ENCODE measurements at regions not wholly inside any gene's neighbourhood (a gene's known extent, or its start where the extent isn't known, plus 50 kb on each side); places are given as distances from the start of the nearest gene placed in this dataset.

GRCh38 chr5:171586436-171586835 is 167.0 kb downstream of the FGF18 start:
- H3K23ac ChIP-seq (ENCODE audit: insufficient read length) = no peak overlapping the region
- H3K79me1 ChIP-seq (ENCODE audit: low read depth, low read length) = no peaks in the 10 kb centered on the region
- WGBS, 2 experiments (ENCODE audit: extremely low coverage in 1 of 2, insufficient coverage in 1 of 2, insufficient read length in 1 of 2, insufficient replicate concordance in 2 of 2, low coverage in 1 of 2, low lambda C conversion rate in 2 of 2, missing lambda C conversion rate in 1 of 2) = 84% methylated on average over 4 of the region's 4 CpGs; no CpG with 5 or more reads in 1 of the 2 experiments
- no peak overlapping the region for H3K18ac ChIP-seq (ENCODE audit: extremely low read depth, low read length)
- H4K91ac ChIP-seq (replicated peaks; ENCODE audit: insufficient read length, low read length) = no peak overlapping the region
- no peak overlapping the region for H2BK120ac ChIP-seq (replicated peaks; ENCODE audit: low read depth, low read length)
- no peak overlapping the region for H2AFZ ChIP-seq (ENCODE audit: low read length)
- no peak overlapping the region for H3K4me3 ChIP-seq (ENCODE audit: extremely low read depth in 1 of 4, insufficient read depth in 2 of 4, low read depth in 3 of 4, low read length in 4 of 4)
- H2BK5ac ChIP-seq (ENCODE audit: low read depth, low read length) = no peak overlapping the region
- H2AK5ac ChIP-seq (ENCODE audit: low read depth, low read length) = no peak overlapping the region
- H3K36me3 ChIP-seq (ENCODE audit: control insufficient read depth in 2 of 4, insufficient read depth in 4 of 4, low read length in 3 of 4) = no peaks in the 10 kb centered on the region
- H4K20me1 ChIP-seq (replicated peaks in 1 of 2; ENCODE audit: control insufficient read depth in 1 of 2, insufficient read depth in 2 of 2, low read length in 2 of 2) = no peaks in the 10 kb centered on the region
- H3K9me3 ChIP-seq (ENCODE audit: insufficient read depth in 2 of 2, low read depth in 1 of 2, low read length in 1 of 2) = no peaks in the 10 kb centered on the region
- H4K5ac ChIP-seq (ENCODE audit: insufficient read length, low read depth, low read length) = no peak overlapping the region
- H3K27ac ChIP-seq (ENCODE audit: low read depth, low read length) = no peak overlapping the region
- FAIRE-seq = no peak
- H3K9ac ChIP-seq (replicated peaks in 1 of 4; ENCODE audit: extremely low read depth in 1 of 4, low read depth in 3 of 4, low read length in 3 of 4) = no peak overlapping the region
- no peak overlapping the region for H2BK12ac ChIP-seq (ENCODE audit: low read depth, low read length)
- no peak overlapping the region for H2BK20ac ChIP-seq (ENCODE audit: low read length)
- no peak for DNase-seq (ENCODE audit: low read depth in 1 of 2, low spot score in 2 of 2)
- CTCF ChIA-PET (ENCODE audit: partially characterized antibody) = interaction anchor here (0.8 to 1.0 kb wide), 3 partner anchors 19 to 165 kb away, joined by 3 to 4 read pairs (median 3); no protein-coding TSS in a partner anchor
- no peak overlapping the region for H3K4me2 ChIP-seq (ENCODE audit: insufficient read depth in 1 of 2, low read depth in 2 of 2, low read length in 2 of 2)
- no peaks in the 10 kb centered on the region for H3K4me1 ChIP-seq (replicated peaks in 1 of 4; ENCODE audit: control insufficient read depth in 3 of 4, insufficient read depth in 4 of 4, low read length in 3 of 4)
- H3K79me2 ChIP-seq (ENCODE audit: control insufficient read depth in 1 of 2, insufficient read depth in 2 of 2, low read length in 2 of 2) = no peaks in the 10 kb centered on the region
- no peak overlapping the region for H4K8ac ChIP-seq (ENCODE audit: extremely low read depth, insufficient read depth, low read length)
- no peak overlapping the region for H3K14ac ChIP-seq (ENCODE audit: insufficient read length)
- no peak overlapping the region for H2BK15ac ChIP-seq (ENCODE audit: low read length)
- no peak overlapping the region for H3K4ac ChIP-seq (replicated peaks; ENCODE audit: insufficient read length, low read depth, low read length)
- POLR2A ChIA-PET (ENCODE audit: partially characterized antibody) = interaction anchor here (0.5 kb wide), 1 partner anchor 205 kb away, joined by 4 read pairs; no protein-coding TSS in a partner anchor
- H3K56ac ChIP-seq (replicated peaks; ENCODE audit: insufficient read length, low read depth, low read length) = no peak overlapping the region
- H3K27me3 ChIP-seq (replicated peaks in 1 of 4; ENCODE audit: control insufficient read depth in 3 of 4, extremely low read depth in 1 of 4, insufficient read depth in 3 of 4, low read length in 3 of 4) = no peaks in the 10 kb centered on the region
- no peaks in the 10 kb centered on the region for H3K23me2 ChIP-seq (ENCODE audit: low read depth, low read length)
- TF ChIP-seq SRF (IDR thresholded peaks at IDR 0.05; ENCODE audit: low read depth, low read length) (no peak), ZNF274 (IDR thresholded peaks at IDR 0.05; ENCODE audit: borderline replicate concordance, extremely low read depth, low read length) (no peak), RFX5 (IDR thresholded peaks at IDR 0.05; ENCODE audit: borderline replicate concordance, low read depth, low read length) (no peak), RNF2 (IDR thresholded peaks at IDR 0.05; ENCODE audit: borderline replicate concordance, low read depth, low read length, missing control alignments, poor library complexity, severe bottlenecking) (no peak), CHD2 (IDR thresholded peaks at IDR 0.05; ENCODE audit: low read length) (no peak), GTF2F1 (IDR thresholded peaks at IDR 0.05; ENCODE audit: borderline replicate concordance, low read depth, low read length) (no peak), KDM4A (IDR thresholded peaks at IDR 0.05; ENCODE audit: low read depth, low read length, severe bottlenecking) (no peak), HDAC2 (IDR thresholded peaks at IDR 0.05; ENCODE audit: borderline replicate concordance in 1 of 2, low read depth in 2 of 2, low read length in 2 of 2) (no peak)

Measured in H1 (cell line).